OCI-M1 (cell line): ENCODE measurements at regions not wholly inside any gene's neighbourhood (a gene's known extent, or its start where the extent isn't known, plus 50 kb on each side); places are given as distances from the start of the nearest gene placed in this dataset.

Experiments used
- DNase-seq: peaks from one replicate; lab custom pipeline; 2025; lab: John Stamatoyannopoulos, UW

DNA sequence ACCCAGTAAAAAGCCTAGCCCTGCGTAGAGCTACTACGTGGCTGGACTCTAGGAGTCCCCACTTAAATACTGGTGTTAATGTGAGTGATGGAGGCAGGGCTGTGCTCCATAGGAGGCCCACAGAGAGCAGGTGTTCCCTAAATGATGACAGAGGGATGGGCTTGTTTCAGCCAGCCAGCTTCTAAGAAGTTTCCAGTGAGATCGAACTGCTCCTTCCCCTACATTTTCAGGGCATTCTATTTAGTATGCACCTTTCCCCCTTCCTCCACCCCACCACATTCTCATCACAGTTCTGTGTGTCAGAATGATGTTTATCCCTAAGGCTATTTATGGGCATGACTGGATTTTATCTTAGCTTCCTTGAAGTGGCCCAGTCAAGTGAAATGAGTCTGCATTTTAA is 213.0 kb downstream of the TRIB2 start:
- DNase-seq: no peak

DNA sequence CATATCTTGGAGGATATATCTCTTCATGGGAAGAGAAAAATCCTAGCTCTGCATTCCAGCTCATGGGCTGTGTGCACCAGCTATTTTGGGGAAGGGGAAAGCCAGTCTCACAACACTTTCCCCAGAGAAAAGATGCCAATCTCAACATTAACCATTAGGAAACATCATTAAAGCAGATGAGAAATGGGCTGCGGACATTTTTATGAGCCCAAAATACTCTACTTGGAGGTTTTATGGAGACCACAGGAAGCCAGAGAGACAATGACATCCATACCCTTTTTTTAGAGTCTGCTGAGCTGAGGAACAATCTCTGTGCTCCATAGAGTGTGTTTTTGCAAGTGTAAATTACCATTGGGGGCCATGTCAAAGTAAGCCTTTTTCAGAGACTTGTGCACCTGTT is 213.7 kb downstream of the TRIB2 start:
- DNase-seq: no peak

DNA sequence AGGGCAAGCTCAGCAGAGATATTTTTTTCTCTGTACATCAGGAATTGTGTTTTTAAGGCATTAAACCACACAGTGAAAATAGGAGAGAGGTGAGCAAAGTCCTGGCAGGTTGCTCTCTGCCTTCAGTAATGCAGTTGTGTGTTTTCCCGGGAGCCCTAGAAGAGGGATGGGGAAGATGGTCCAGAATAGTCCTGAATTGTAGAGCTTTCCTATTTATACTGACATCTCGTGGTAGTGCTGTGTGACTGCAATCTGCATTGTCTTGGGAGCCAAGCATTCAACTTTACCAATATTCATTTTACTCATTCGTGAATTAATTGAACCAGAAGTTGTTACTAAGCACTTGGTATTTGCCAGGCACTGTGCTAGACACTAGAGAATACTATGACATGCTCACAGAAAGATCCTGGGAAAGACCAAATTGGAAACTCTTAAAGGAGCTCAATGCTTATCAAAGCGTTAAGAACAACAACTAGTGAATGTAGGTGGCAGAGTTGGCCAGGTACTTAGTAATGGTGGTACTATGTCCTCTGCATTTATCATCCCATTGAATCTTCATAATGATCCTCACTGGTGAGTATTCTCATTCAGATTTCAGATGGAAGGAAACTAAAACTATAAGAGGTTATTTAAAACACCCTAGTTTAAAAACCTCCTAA is 214.6 kb downstream of the TRIB2 start:
- DNase-seq: peak; percentile 53

DNA sequence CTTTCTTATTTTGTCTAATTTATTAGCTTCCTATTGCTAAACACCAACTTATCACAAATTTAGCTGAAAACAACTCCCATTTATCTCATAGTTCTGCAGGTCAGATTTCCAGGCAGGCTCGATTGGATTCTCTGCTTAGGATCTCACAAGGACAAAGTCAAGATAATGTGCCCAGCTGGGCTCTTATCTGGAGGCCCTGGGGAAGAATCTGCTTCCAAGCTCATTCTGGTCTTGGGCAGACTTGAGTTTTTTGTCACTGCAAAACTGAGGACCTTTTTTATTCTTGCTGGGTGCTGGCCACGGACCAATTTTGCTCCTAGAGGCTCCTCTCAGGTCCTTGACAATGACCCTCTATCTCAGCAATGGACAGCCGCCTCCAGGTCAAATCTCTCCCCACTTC is 215.5 kb downstream of the TRIB2 start:
- DNase-seq: peak; percentile 22

DNA sequence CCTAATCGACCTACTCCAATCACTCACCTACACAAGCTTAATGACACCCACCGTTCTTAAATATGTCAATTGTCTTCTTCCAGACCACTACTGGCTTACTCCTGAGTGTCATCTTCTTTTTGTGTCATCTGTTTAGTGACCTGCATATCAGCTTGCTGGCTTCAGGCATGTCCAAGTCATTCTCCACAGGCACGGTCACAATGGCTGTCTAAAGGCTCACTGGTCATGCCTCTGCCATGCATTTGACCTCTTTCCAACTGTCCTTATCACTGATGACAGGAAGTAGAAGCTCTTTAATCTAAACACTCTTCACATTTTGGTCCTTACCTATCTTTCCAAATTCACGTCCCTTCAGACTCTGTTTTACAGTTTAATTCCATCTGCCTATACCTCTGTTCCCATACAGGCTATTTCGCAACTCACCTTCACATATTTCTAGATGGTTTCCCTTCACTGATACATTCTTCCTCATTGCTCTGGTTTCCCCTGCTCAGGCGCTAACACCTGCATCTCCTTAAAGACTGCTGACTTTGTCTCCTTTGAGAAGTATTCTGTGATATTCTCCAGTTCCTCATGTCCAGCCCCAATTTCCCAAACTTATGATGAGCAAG is 217.5 kb downstream of the TRIB2 start:
- DNase-seq: no peak

DNA sequence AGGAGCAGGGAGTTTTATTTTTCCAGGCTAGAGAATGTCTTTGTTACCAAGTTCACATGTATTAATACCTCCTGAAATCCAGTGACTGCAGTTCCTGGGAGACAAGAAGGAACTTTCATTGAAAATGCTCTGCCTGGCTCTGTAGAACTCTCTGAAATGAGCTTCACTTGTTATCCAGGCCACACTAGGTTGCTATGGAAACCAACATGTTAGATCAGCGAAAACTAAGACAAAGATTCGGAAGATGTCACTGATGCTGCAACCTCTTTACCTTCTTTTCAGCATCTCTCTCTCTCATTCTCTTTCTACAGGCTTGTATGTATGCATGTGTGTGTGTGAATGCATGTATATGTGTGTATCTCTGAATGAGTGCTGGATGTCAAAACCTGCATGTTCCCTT is 218.5 kb downstream of the TRIB2 start:
- no peak for DNase-seq

DNA sequence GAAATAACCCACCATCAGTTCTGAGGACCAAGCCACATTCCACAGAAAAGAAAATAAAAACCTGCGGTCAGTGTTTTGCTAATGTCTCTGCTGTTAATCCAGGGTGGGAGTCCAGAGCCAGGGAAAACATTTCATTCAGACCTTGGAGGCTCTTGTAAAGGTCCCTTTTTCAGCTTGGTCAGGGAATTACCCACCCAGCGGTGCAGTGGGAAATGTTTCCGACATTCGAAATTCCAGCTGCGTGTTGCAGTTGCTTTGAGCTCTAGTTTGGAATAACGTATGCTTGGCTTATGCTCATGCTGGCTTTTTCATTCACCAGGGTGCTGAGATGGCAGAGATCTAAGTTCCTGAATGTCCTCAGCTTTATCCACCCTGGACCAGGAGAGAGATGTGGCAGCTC is 219.1 kb downstream of the TRIB2 start:
- no peak for DNase-seq

DNA sequence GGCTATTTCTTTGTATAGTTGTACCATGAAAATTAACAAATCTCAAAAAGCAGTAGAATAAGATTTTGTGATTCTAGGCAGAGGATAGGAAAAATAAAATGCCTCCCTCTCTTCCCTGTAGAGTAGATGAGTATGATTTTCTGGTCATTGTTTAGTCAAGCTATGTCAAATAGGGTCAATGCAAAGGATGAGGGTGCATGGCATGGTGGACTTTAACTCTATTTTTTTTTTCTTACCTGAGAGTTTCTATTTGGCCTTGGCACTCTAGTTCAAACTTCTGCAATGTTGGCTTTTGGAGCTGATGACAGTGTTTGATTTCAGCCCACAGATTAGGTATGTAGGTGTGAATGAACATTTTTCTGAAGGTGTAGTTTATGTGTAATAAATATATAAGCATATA is 224.5 kb downstream of the TRIB2 start:
- no peak for DNase-seq

DNA sequence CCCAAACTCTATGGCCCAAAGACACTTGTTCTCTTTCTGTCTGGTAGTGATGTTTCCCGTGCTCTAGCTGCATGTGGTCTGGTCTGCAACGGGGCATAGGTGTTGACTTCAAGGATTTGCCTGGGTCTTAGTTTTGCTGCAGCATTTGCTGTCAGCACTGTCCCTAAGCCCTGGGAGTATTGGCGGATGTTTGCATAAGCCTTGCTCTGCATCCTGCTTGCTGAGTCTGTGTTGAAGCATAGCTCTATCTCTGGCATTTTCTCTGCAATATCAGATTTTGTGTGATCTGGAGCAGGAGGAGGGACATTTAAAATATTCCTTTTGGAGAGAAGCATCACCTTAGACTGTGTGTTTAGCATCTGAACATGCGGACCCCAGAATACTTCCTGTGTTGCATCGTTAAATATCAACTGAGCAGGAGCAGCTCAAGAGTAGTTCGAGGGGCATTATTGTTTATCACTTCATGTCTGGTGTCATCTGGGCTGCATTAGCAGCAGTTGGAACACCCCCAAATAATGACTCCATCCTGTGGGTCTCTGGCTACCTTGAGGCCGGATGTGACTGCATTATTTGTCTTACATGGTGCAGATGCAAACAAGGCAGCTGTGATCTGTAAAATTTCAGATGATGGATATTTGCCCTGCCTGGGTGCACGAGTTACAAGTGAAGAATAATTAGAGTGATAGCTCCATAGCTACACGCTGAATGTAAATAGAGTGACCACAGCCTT is 231.7 kb downstream of the TRIB2 start:
- DNase-seq: no peak

DNA sequence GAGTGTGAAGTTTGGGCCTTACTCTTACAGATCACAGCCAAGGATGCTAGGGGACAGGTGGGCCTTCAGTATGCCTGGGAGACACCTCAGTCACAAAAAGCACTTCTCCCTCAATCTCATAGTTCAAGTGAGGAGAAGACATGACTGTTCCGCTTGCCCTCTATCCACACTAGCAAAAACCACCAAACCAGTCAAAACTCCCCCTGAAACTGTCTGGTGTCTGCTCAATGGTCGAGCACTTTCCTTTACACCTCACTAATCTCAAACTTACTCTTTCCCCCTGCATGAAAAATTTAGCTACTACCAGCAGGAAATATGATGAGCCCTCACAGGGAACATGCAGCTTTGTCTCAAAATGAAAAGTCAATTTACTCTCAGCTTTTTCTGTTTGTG is 232.2 kb downstream of the TRIB2 start:
- DNase-seq: no peak

DNA sequence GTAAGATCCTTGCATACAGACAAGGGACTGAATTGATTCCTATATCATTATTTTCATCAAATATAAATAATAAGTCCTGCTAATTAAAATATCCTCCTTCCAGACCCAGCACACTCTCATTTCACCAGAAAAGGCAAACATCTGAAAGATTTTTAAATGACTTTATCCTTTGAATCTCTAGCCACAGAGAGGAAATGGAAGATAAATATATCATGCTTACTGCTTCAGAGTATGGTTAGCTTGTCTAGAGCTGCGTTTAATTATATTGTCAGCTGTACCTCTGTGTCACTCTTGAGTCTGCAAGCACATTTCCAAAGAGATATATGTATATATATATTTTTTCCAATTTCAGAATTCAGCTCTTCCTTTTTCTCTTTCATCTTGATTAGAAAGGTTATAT is 232.7 kb downstream of the TRIB2 start:
- no peak for DNase-seq

DNA sequence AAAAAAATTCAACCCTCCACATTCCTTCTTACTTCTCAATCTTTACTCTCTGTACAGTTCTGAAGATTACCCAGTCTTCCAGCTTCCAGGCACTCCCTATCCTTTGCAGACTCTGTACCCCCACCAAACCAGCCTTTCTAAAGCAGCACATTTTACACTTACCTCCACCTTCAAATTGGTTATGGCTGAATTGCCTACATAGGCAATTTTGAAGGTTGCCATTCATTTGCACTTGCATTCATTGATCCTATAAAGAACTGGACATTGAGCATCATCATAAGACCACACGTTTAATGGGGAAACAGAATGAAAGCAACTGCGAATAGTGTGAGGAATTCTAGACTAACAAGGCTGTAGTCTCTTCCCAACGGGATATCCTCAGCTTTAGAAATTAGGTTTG is 233.4 kb downstream of the TRIB2 start:
- no peak for DNase-seq

DNA sequence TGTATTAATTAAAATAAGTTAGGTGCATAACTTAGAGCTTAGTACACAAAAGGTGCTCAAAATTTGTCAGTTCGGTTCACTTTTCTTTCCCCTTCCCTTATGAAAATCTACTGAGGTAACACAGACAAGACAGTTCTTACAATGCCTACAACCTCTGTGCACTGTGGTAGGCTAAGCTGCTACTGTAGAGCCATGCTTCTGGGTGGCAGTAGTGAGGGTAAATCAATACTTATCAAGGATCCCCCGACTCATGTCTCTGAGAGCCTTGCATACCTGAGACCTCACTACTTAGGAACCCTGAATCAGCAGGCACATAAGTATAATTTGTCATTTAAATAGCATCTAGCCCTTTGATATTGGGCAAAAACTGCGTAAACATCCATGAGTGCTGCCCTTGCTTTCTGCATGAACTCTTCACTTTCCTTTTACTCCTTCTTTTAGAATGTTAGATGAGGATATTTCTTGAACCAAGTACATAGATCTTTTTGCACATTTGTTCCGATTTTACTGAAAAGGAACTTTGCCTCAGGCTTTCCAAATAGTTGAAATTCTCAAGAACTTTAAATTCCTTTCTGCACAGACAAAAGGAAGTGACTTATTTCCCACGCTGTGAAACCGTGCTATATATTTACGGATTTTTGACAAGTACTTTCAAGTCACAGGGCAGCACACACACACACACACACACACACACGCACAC is 234.4 kb downstream of the TRIB2 start:
- no peak for DNase-seq

DNA sequence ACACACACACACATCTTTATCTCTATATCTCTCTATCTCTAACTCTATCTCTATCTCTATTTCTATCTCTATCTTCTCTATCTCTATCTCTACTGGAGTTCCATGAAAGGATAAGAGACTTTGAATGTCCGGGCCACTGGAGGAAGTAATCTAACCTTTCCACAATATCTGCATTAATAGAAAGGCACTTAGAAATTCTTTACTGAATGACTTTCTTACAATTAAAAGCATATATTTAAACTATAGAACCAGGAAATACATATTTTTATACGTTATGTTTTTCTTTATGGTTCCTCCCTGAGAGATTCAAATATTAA is 234.9 kb downstream of the TRIB2 start:
- DNase-seq: no peak

DNA sequence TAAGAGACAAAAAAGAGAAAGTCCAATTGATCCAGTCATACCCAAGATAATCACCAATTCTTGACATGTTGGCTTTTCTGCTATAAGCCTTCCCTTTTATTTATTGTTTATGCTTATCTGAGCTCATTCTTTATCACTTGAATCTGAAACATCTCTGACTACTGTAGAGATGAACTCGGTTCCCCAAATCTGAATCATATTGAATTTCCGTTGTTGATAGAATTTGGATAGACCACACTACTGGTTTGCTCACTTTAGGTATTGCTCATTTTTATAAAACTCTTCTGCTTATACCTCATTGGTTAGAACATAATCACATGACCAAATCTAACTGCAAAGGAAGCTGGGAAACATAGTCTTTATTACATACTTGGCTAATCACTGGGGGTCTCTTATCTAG is 236.9 kb downstream of the TRIB2 start:
- no peak for DNase-seq

DNA sequence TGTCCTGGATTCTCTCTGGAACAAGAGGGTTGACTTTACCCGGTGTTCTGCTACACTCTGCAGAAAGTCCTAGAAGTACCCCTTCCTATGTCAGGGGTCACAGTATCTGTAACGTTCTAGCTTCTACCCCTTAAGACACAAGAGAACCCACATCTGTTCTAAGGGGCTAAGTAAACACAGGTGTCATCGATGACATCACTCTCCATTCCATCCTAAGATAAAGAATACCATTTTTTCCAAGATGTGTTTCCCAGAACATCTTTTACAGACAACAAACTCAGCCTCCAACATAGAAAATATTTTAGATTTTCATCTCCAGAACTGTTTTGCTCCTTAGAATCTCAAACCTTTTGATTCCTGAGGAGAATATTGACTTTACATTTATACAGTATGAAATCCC is 239.1 kb downstream of the TRIB2 start:
- DNase-seq: no peak

DNA sequence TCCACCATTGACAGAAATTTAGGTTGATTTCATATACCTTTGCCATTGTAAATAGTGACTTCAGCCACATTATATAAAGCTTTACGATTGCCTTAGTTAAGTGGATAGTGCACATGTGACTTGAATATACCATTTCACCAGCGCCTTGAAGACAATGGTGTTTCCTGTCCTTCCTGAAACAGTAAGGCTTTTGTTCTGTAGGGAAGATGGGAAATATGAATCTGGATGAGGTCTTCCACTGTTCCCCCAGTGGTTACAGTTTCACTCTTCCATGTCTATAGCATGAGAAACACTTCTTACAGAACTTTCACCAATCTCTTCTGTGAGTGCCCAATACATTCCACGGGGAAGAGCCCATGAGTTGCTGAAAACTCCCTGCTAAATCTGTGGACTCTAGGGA is 240.5 kb downstream of the TRIB2 start:
- no peak for DNase-seq

DNA sequence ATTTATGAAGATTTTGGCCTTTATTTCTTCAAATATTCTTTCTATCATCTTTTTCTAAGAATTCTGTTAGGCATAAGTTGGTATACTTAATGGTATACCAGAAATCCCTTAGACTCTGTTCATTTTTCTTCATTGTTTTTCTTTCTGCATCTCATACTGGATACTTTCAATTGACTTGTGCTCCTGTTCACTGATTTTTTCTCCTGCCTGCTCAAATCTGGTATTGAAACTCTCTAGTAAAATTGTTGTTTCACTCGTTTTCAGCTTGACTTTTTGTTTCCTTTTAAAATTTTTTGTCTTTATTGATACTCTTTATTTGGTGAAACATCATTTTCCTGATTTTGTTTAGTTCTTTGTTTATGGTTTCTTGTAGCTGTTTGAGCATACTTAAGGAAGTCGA is 243.2 kb downstream of the TRIB2 start:
- no peak for DNase-seq

DNA sequence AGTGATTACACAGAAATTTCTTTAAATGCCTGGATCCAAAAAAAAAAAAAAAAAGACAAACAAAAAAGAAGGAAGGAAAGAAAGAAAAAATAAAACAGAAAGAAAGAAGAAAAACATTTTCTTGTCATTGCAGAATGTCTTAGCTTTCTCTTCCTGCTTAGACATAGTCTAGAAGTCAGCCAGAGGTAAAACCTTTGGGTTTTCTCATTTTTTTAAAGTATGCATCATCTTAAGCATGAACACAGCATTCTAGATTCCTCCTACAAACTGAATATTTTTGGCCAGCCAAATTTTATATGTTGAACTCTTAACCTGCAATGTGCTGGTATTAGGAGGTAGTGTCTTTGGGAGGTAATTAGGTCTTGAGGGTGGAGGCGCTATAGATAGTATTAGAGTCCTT is 243.9 kb downstream of the TRIB2 start:
- DNase-seq: no peak

DNA sequence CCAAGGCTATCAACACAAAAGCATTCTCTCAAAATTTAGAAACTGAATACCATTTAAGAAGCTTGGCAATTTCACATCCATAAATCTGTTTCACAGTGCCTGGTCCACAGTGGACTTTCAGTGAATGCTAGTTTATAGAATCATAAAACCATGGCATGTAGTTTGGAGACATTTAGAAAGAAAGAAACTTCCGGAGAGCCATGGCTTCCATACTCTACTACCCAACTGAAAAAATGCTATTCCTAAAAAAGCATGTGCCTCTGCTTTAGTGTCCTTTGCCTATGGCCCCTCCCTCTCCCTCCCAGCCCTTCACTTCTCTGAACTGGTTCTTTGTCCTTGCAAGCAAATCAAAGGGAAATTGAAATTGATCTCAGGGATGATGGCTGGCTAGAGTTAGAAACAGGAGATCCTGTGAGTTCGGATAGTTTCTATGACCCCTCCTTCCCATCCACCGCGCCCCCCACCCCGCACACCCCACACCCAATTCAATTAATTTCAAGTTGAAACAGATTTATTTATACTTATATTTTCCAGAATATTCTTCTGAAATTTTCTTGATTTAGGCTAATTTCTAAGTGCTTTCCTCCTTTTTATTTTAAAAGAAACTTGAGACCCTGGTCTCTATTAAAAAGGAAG is 248.3 kb downstream of the TRIB2 start:
- peak; percentile 61 for DNase-seq

DNA sequence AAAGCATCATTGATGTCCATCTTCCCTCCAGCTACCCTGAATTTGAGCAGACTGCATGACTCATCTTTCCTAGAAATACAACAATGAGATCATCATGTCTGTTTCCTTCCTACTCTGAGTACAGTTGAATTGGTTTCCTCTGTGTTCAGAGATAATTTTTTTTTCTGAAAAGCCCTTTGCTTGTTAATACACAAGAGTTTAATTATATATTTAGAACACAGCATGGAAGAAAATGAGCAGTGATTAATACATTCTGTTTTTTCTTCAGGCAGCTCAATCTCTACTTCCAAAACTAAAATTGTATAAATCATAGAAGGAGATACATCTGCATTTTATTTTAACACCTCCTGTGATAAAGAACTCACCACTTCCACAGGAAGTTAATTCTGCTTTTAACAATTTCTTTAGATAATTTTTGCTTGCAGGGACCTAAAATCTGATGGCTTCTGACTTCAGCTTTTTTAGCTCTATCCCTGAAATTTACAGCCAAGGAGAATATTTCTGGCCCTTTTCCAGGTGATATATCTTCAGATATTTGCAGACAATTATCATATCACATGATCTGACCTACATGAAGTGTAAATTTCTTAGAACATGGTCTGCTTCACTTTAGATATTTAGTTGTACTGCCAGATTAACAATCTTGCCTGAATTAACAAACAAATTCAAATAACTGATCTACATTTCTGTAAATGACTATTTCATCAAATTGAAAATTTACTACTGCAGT is 249.0 kb downstream of the TRIB2 start:
- DNase-seq: peak; percentile 94

DNA sequence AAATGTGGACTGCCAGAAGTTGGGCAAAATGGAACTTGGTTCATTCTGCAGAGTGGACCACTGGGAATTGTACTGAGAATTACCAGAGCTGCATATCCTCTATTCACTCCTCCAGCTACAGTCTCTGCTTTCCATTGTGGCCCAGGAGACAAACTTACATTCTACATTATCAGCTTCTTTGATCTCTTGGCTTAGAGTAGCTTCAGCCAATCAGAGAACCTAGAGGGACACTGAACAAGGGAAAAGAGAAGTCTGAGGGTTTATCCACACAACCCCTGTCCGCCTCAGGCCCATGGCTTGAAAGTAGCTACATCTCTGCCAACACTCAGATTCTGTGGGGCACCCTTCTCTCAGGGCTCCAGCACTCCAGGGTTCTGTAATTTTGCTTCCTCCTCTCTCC is 251.1 kb downstream of the TRIB2 start:
- DNase-seq: peak; percentile 49
